WTC11 (cell line): ENCODE measurements at regions not wholly inside any gene's neighbourhood (a gene's known extent, or its start where the extent isn't known, plus 50 kb on each side); places are given as distances from the start of the nearest gene placed in this dataset.

Experiments used
- ATAC-seq: fragments of 200-7000 bp; cut with Tn5 transposase; 2 replicates; pipeline ENCODE4 v1.10.0; 2021; ENCODE audit warnings: mild to moderate bottlenecking, moderate library complexity
- CTCF ChIA-PET: fragments of 300-600 bp; sonication (Branson Sonifier 250); formaldehyde crosslinking; loops from one replicate; lab custom pipeline; 2021; ENCODE audit warnings: antibody characterized with exemption; lab: Charles Lee
- POLR2A ChIA-PET: fragments of 350-600 bp; sonication (Branson Sonifier 250); formaldehyde crosslinking; loops from one replicate; lab custom pipeline; 2021; ENCODE audit warnings: antibody characterized with exemption; lab: Charles Lee
- DNase-seq: peaks from one replicate; pipeline ENCODE4 v3.0.0; 2021; ENCODE audit warnings: low spot score
- H3K27ac Mint-ChIP-seq: 2 replicates; pipeline ENCODE4 v1.8.0; 2021; ENCODE audit warnings: mixed read lengths
- H3K27me3 Mint-ChIP-seq: 2 replicates; pipeline ENCODE4 v1.8.0; 2021; ENCODE audit warnings: low read depth, mild to moderate bottlenecking, moderate library complexity, mixed read lengths
- H3K36me3 Mint-ChIP-seq: 2 replicates; pipeline ENCODE4 v1.8.0; 2021; ENCODE audit warnings: mixed read lengths
- H3K4me1 Mint-ChIP-seq: 2 replicates; pipeline ENCODE4 v1.8.0; 2022; ENCODE audit warnings: mixed read lengths
- H3K4me3 Mint-ChIP-seq: 2 replicates; pipeline ENCODE4 v1.8.0; 2021; ENCODE audit warnings: mild to moderate bottlenecking, moderate library complexity, mixed read lengths
- H3K9me3 Mint-ChIP-seq: 2 replicates; pipeline ENCODE4 v1.8.0; 2021; ENCODE audit warnings: mixed read lengths
- ATF1 ChIP-seq: sonication (generic); formaldehyde crosslinking; IDR thresholded peaks from 2 replicates; pipeline ENCODE4 v1.8.1; 2023; ENCODE audit warnings: mild to moderate bottlenecking, moderate library complexity, missing genetic modification reagents
- EMX1 ChIP-seq: fragments of 250-450 bp; sonication (Bioruptor Pico); IDR thresholded peaks from 2 replicates; pipeline ENCODE4 v1.8.0; 2021; ENCODE audit warnings: mild to moderate bottlenecking
- IRF2 ChIP-seq: sonication (generic); formaldehyde crosslinking; IDR thresholded peaks from 2 replicates; pipeline ENCODE4 v1.8.0; 2022; ENCODE audit warnings: low read depth, missing genetic modification reagents, borderline replicate concordance
- JAZF1 ChIP-seq: fragments of 250-450 bp; sonication (Bioruptor Pico); IDR thresholded peaks from 2 replicates; pipeline ENCODE4 v1.9.0; 2021; ENCODE audit warnings: moderate library complexity, mild to moderate bottlenecking, inconsistent platforms
- MXD4 ChIP-seq: fragments of 250-450 bp; sonication (Bioruptor Pico); IDR thresholded peaks from 2 replicates; pipeline ENCODE4 v1.8.0; 2021; ENCODE audit warnings: mild to moderate bottlenecking, moderate library complexity, borderline replicate concordance
- MYBL2 ChIP-seq: sonication (generic); formaldehyde crosslinking; IDR thresholded peaks from 2 replicates; pipeline ENCODE4 v1.8.1; 2023; ENCODE audit warnings: mild to moderate bottlenecking, moderate library complexity, missing genetic modification reagents
- NR2C2 ChIP-seq: sonication (generic); formaldehyde crosslinking; IDR thresholded peaks from 2 replicates; pipeline ENCODE4 v1.8.0; 2022; ENCODE audit warnings: mild to moderate bottlenecking, missing genetic modification reagents
- RORB ChIP-seq: fragments of 250-450 bp; sonication (Bioruptor Pico); IDR thresholded peaks from 2 replicates; pipeline ENCODE4 v1.9.0; 2021; ENCODE audit warnings: mild to moderate bottlenecking
- SP1 ChIP-seq: sonication (generic); formaldehyde crosslinking; conservative IDR thresholded peaks from 2 replicates; pipeline ENCODE4 v1.8.1; 2022; ENCODE audit warnings: missing genetic modification reagents
- TEAD4 ChIP-seq: sonication (generic); formaldehyde crosslinking; IDR thresholded peaks from 2 replicates; pipeline ENCODE4 v1.8.0; 2022; ENCODE audit warnings: mild to moderate bottlenecking, missing genetic modification reagents
- TP53 ChIP-seq: sonication (generic); formaldehyde crosslinking; IDR thresholded peaks from 2 replicates; pipeline ENCODE4 v1.8.1; 2023; ENCODE audit warnings: mild to moderate bottlenecking, missing genetic modification reagents
- ZNF121 ChIP-seq: sonication (generic); formaldehyde crosslinking; IDR thresholded peaks from 2 replicates; pipeline ENCODE4 v1.8.0; 2023; ENCODE audit warnings: missing genetic modification reagents
- ZNF232 ChIP-seq: sonication (generic); formaldehyde crosslinking; IDR thresholded peaks from 2 replicates; pipeline ENCODE4 v1.8.0; 2022; ENCODE audit warnings: mild to moderate bottlenecking, missing genetic modification reagents
- ZNF416 ChIP-seq: fragments of 250-450 bp; sonication (Bioruptor Pico); IDR thresholded peaks from 2 replicates; pipeline ENCODE4 v1.9.0; 2021; ENCODE audit warnings: mild to moderate bottlenecking, inconsistent platforms
- ZNF423 ChIP-seq: fragments of 250-450 bp; sonication (Bioruptor Pico); IDR thresholded peaks from 2 replicates; pipeline ENCODE4 v2.1.2; 2022; ENCODE audit warnings: mild to moderate bottlenecking, moderate library complexity
- TF ChIP-seq, protein P1 (sequence below): sonication (generic); formaldehyde crosslinking; IDR thresholded peaks from 2 replicates; pipeline ENCODE4 v1.8.1; 2023; ENCODE audit warnings: mild to moderate bottlenecking, missing genetic modification reagents, moderate library complexity
- TF ChIP-seq, protein P2 (sequence below): sonication (generic); formaldehyde crosslinking; conservative IDR thresholded peaks from 2 replicates; pipeline ENCODE4 v1.8.1; 2023; ENCODE audit warnings: mild to moderate bottlenecking, low read depth, missing genetic modification reagents, moderate library complexity
- TF ChIP-seq, protein P3 (sequence below): sonication (generic); formaldehyde crosslinking; IDR thresholded peaks from 2 replicates; pipeline ENCODE4 v1.8.0; 2023; ENCODE audit warnings: mild to moderate bottlenecking, missing genetic modification reagents
- TF ChIP-seq, protein P4 (sequence below): sonication (generic); formaldehyde crosslinking; IDR thresholded peaks from 2 replicates; pipeline ENCODE4 v1.8.0; 2022; ENCODE audit warnings: mild to moderate bottlenecking, missing genetic modification reagents
- TF ChIP-seq, protein P5 (sequence below): sonication (generic); formaldehyde crosslinking; IDR thresholded peaks from 2 replicates; pipeline ENCODE4 v1.8.1; 2023; ENCODE audit warnings: mild to moderate bottlenecking, missing genetic modification reagents, moderate library complexity
- TF ChIP-seq, protein P6 (sequence below): fragments of 250-450 bp; sonication (Bioruptor Pico); IDR thresholded peaks from 2 replicates; pipeline ENCODE4 v1.9.0; 2021; ENCODE audit warnings: moderate library complexity, mild to moderate bottlenecking, inconsistent platforms, borderline replicate concordance
- TF ChIP-seq, protein P7 (sequence below): sonication (generic); formaldehyde crosslinking; IDR thresholded peaks from 2 replicates; pipeline ENCODE4 v1.8.1; 2022; ENCODE audit warnings: mild to moderate bottlenecking, moderate library complexity, missing genetic modification reagents
- TF ChIP-seq, protein P8 (sequence below): sonication (generic); formaldehyde crosslinking; IDR thresholded peaks from 2 replicates; pipeline ENCODE4 v1.8.1; 2022; ENCODE audit warnings: missing genetic modification reagents, borderline replicate concordance

DNA sequence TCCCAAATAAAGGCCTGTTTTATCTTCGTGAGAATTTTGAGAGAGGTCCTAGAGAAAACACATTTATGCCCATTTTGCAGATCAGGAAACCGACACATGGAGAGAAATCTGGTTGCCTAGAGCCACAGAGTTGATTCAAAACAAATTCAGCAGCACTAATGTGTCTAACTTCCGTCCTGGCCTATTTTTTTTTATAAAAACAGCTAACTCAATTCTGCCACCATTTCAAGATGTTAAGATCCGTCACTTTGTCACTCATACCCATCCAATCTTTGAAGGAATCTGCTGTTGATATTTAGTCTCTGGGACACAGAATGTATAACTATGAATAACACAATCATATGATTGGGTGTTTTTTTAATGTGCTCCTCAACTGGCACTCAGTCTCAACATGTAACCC lies 611.1 kb upstream of the ARID1B start:
- ATAC-seq (no peak), DNase-seq (no peak)
- CTCF ChIA-PET: no interaction called here
- H3K36me3 Mint-ChIP-seq: no peaks in the 10 kb centered on the region
- no peak overlapping the region for H3K27ac Mint-ChIP-seq
- no peaks in the 10 kb centered on the region for H3K27me3 Mint-ChIP-seq
- H3K4me3 Mint-ChIP-seq: no peak overlapping the region
- TF ChIP-seq NR2C2 (CRISPR knock-in tag) (no peak), TP53 (CRISPR knock-in tag) (no peak), ZNF121 (CRISPR knock-in tag) (no peak), MYBL2 (no peak), ZNF416 (CRISPR knock-in tag) (no peak), JAZF1 (no peak), IRF2 (CRISPR knock-in tag) (no peak)
- TF ChIP-seq, protein P1, sequence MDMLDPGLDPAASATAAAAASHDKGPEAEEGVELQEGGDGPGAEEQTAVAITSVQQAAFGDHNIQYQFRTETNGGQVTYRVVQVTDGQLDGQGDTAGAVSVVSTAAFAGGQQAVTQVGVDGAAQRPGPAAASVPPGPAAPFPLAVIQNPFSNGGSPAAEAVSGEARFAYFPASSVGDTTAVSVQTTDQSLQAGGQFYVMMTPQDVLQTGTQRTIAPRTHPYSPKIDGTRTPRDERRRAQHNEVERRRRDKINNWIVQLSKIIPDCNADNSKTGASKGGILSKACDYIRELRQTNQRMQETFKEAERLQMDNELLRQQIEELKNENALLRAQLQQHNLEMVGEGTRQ (CRISPR knock-in tag): no peak
- TF ChIP-seq, protein P2, sequence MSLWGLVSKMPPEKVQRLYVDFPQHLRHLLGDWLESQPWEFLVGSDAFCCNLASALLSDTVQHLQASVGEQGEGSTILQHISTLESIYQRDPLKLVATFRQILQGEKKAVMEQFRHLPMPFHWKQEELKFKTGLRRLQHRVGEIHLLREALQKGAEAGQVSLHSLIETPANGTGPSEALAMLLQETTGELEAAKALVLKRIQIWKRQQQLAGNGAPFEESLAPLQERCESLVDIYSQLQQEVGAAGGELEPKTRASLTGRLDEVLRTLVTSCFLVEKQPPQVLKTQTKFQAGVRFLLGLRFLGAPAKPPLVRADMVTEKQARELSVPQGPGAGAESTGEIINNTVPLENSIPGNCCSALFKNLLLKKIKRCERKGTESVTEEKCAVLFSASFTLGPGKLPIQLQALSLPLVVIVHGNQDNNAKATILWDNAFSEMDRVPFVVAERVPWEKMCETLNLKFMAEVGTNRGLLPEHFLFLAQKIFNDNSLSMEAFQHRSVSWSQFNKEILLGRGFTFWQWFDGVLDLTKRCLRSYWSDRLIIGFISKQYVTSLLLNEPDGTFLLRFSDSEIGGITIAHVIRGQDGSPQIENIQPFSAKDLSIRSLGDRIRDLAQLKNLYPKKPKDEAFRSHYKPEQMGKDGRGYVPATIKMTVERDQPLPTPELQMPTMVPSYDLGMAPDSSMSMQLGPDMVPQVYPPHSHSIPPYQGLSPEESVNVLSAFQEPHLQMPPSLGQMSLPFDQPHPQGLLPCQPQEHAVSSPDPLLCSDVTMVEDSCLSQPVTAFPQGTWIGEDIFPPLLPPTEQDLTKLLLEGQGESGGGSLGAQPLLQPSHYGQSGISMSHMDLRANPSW: no peak
- TF ChIP-seq, protein P3, sequence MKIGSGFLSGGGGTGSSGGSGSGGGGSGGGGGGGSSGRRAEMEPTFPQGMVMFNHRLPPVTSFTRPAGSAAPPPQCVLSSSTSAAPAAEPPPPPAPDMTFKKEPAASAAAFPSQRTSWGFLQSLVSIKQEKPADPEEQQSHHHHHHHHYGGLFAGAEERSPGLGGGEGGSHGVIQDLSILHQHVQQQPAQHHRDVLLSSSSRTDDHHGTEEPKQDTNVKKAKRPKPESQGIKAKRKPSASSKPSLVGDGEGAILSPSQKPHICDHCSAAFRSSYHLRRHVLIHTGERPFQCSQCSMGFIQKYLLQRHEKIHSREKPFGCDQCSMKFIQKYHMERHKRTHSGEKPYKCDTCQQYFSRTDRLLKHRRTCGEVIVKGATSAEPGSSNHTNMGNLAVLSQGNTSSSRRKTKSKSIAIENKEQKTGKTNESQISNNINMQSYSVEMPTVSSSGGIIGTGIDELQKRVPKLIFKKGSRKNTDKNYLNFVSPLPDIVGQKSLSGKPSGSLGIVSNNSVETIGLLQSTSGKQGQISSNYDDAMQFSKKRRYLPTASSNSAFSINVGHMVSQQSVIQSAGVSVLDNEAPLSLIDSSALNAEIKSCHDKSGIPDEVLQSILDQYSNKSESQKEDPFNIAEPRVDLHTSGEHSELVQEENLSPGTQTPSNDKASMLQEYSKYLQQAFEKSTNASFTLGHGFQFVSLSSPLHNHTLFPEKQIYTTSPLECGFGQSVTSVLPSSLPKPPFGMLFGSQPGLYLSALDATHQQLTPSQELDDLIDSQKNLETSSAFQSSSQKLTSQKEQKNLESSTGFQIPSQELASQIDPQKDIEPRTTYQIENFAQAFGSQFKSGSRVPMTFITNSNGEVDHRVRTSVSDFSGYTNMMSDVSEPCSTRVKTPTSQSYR (CRISPR knock-in tag): no peak
- TF ChIP-seq, protein P4, sequence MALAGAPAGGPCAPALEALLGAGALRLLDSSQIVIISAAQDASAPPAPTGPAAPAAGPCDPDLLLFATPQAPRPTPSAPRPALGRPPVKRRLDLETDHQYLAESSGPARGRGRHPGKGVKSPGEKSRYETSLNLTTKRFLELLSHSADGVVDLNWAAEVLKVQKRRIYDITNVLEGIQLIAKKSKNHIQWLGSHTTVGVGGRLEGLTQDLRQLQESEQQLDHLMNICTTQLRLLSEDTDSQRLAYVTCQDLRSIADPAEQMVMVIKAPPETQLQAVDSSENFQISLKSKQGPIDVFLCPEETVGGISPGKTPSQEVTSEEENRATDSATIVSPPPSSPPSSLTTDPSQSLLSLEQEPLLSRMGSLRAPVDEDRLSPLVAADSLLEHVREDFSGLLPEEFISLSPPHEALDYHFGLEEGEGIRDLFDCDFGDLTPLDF (CRISPR knock-in tag): no peak
- TF ChIP-seq, protein P5, sequence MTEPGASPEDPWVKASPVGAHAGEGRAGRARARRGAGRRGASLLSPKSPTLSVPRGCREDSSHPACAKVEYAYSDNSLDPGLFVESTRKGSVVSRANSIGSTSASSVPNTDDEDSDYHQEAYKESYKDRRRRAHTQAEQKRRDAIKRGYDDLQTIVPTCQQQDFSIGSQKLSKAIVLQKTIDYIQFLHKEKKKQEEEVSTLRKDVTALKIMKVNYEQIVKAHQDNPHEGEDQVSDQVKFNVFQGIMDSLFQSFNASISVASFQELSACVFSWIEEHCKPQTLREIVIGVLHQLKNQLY (CRISPR knock-in tag): no peak
- peaks cover 17% of the 10 kb centered on the region for H3K4me1 Mint-ChIP-seq
- POLR2A ChIA-PET: no interaction called here
- no peaks in the 10 kb centered on the region for H3K9me3 Mint-ChIP-seq

DNA sequence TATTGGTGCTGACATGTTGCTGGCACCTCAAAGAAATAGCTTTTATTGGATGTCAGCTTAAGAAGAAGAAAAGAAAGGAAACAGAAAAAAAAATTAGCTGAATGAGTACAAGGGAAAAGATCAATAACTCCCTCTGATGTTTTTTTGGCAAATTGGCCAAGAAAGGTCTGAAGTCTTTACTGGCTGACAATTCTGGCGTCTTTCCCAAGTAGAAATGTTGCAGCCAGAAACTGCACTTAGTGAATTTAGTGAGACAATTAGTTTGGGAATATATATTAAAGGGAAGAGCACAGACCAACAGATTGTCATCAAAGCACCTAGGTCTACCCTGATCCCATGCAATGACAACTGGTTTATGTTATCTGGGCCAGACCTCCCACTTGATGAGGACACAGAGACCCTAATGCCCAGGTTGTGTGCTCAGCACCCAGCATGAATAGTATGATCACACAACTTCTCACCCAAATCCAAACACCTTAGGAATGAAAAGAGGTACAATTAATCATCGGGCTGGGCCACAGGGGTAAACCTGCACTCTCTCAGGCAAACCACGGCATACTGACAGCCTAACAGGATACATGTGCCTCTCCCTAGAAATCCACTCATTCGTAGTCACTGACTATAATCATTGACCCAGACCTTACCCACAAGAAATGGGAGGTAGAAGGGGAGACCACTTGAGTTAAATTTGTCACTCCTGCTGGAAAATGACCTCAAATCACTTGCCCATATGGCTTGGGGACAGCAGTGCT lies 612.3 kb upstream of the ARID1B start:
- ATAC-seq (no peak), DNase-seq (no peak)
- Mint-ChIP-seq H3K9me3 (no peaks in the 10 kb centered on the region), H3K27me3 (no peaks in the 10 kb centered on the region), H3K36me3 (no peaks in the 10 kb centered on the region), H3K27ac (no peak overlapping the region), H3K4me1 (peaks cover 17% of the 10 kb centered on the region), H3K4me3 (no peak overlapping the region)
- ChIA-PET CTCF (no interaction called here), POLR2A (no interaction called here)
- no peak for TF ChIP-seq RORB (CRISPR knock-in tag)
- TF ChIP-seq, protein P6, sequence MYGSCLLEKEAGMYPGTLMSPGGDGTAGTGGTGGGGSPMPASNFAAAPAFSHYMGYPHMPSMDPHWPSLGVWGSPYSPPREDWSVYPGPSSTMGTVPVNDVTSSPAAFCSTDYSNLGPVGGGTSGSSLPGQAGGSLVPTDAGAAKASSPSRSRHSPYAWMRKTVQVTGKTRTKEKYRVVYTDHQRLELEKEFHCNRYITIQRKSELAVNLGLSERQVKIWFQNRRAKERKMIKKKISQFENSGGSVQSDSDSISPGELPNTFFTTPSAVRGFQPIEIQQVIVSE (CRISPR knock-in tag): no peak
- TF ChIP-seq, protein P7, sequence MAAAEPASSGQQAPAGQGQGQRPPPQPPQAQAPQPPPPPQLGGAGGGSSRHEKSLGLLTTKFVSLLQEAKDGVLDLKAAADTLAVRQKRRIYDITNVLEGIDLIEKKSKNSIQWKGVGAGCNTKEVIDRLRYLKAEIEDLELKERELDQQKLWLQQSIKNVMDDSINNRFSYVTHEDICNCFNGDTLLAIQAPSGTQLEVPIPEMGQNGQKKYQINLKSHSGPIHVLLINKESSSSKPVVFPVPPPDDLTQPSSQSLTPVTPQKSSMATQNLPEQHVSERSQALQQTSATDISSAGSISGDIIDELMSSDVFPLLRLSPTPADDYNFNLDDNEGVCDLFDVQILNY (CRISPR knock-in tag): no peak
- no peak for TF ChIP-seq ZNF423 (CRISPR knock-in tag)
- TF ChIP-seq ZNF232 (CRISPR knock-in tag): no peak
- TF ChIP-seq ATF1 (CRISPR knock-in tag): no peak
- no peak for TF ChIP-seq TEAD4 (CRISPR knock-in tag)
- TF ChIP-seq SP1: no peak
- TF ChIP-seq EMX1: no peak
- TF ChIP-seq MXD4: no peak
- no peak for TF ChIP-seq IRF2 (CRISPR knock-in tag)
- TF ChIP-seq, protein P8, sequence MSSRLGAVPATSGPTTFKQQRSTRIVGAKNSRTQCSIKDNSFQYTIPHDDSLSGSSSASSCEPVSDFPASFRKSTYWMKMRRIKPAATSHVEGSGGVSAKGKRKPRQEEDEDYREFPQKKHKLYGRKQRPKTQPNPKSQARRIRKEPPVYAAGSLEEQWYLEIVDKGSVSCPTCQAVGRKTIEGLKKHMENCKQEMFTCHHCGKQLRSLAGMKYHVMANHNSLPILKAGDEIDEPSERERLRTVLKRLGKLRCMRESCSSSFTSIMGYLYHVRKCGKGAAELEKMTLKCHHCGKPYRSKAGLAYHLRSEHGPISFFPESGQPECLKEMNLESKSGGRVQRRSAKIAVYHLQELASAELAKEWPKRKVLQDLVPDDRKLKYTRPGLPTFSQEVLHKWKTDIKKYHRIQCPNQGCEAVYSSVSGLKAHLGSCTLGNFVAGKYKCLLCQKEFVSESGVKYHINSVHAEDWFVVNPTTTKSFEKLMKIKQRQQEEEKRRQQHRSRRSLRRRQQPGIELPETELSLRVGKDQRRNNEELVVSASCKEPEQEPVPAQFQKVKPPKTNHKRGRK: no peak
